ENCODE measurements at regions not wholly inside any gene's neighbourhood (a gene's known extent, or its start where the extent isn't known, plus 50 kb on each side); places are given as distances from the start of the nearest gene placed in this dataset.

GRCh38 chr12:124430491-124430890 is 135.6 kb downstream of the RFLNA start:
- Histone ChIP-seq H3K27ac (ENCODE audit: low read depth in 1 of 2, low read length in 2 of 2) (no peak overlapping the region), H3K36me3 (replicated peaks in 1 of 2; ENCODE audit: control insufficient read depth in 1 of 2, insufficient read depth in 2 of 2, low read length in 2 of 2) (peaks cover 60 to 68% of the 10 kb centered on the region in 2 donors), H3K4me3 (replicated peaks in 1 of 3; ENCODE audit: low read depth in 2 of 3, low read length in 3 of 3) (no peak overlapping the region), H3K9me3 (replicated peaks in 1 of 2; ENCODE audit: control insufficient read depth in 1 of 2, insufficient read depth in 1 of 2, low read length in 2 of 2) (no peaks in the 10 kb centered on the region), H3K4me1 (ENCODE audit: control insufficient read depth in 1 of 2, insufficient read depth in 2 of 2, low read length in 2 of 2) (peaks cover 24 to 28% of the 10 kb centered on the region in 2 donors), H3K4me2 (replicated peaks; ENCODE audit: extremely low read depth, low read length, poor library complexity, severe bottlenecking) (no peak overlapping the region), H3K9ac (ENCODE audit: insufficient read depth, low read length, poor library complexity, severe bottlenecking) (no peak overlapping the region), H3K79me2 (ENCODE audit: insufficient read depth, low read length) (peaks cover 10% of the 10 kb centered on the region), H3K27me3 (ENCODE audit: control insufficient read depth in 2 of 2, insufficient read depth in 2 of 2, low read length in 2 of 2) (no peaks in the 10 kb centered on the region), H2AFZ (ENCODE audit: insufficient read depth, low read depth, low read length, poor library complexity, severe bottlenecking) (no peak overlapping the region), H4K20me1 (ENCODE audit: insufficient read depth, low read length) (peaks cover 99% of the 10 kb centered on the region)
- WGBS (ENCODE audit: insufficient coverage): 98% methylated on average over 22 of the region's 23 CpGs
- peaks cover 52 to 58% of the 10 kb centered on the region in 2 donors for H3K36me3 Mint-ChIP-seq
- peaks cover 0 to 9% (median 0%) of the 10 kb centered on the region in 3 donors for H3K27me3 Mint-ChIP-seq (ENCODE audit: low read depth in 3 of 3)
- TF ChIP-seq, protein P1, sequence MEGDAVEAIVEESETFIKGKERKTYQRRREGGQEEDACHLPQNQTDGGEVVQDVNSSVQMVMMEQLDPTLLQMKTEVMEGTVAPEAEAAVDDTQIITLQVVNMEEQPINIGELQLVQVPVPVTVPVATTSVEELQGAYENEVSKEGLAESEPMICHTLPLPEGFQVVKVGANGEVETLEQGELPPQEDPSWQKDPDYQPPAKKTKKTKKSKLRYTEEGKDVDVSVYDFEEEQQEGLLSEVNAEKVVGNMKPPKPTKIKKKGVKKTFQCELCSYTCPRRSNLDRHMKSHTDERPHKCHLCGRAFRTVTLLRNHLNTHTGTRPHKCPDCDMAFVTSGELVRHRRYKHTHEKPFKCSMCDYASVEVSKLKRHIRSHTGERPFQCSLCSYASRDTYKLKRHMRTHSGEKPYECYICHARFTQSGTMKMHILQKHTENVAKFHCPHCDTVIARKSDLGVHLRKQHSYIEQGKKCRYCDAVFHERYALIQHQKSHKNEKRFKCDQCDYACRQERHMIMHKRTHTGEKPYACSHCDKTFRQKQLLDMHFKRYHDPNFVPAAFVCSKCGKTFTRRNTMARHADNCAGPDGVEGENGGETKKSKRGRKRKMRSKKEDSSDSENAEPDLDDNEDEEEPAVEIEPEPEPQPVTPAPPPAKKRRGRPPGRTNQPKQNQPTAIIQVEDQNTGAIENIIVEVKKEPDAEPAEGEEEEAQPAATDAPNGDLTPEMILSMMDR (IDR thresholded peaks at IDR 0.05): no peak
- H3K4me3 Mint-ChIP-seq: no peak overlapping the region
- intact Hi-C loops (cut with micrococcal nuclease): no loop called here
- peaks cover 30% of the 10 kb centered on the region for H3K4me1 Mint-ChIP-seq
- DNase-seq: no peak
- H3K27ac Mint-ChIP-seq: peak overlapping the region in 1 of 7 donors; percentile 31
- H3K9me3 Mint-ChIP-seq: no peaks in the 10 kb centered on the region

DNA sequence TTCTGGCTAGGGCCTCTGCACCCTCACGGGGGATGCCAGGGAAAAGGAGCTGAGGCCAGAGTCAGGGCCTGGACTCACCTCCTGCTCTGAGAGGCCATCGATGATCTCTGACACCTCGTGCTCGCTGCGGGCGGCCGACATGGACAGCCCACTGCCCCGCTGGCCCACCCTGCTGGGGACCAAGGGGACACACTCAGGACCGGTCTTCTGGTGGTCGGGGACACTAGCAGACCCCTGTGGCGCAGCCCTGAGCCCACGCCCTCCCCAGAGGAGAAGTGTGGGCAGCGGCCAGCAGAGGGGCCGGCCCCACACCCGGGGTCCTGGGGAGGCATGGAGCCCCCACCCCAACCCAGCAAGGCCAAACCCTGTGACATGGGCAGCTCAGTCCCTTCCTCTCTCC is 134.6 kb downstream of the RFLNA start:
- Histone ChIP-seq H4K20me1 (ENCODE audit: insufficient read depth, low read length) (peaks cover 99% of the 10 kb centered on the region), H3K9ac (ENCODE audit: insufficient read depth, low read length, poor library complexity, severe bottlenecking) (no peak overlapping the region), H3K36me3 (replicated peaks in 1 of 2; ENCODE audit: control insufficient read depth in 1 of 2, insufficient read depth in 2 of 2, low read length in 2 of 2) (peaks cover 63 to 69% of the 10 kb centered on the region in 2 donors), H3K9me3 (replicated peaks in 1 of 2; ENCODE audit: control insufficient read depth in 1 of 2, insufficient read depth in 1 of 2, low read length in 2 of 2) (no peaks in the 10 kb centered on the region), H3K27me3 (ENCODE audit: control insufficient read depth in 2 of 2, insufficient read depth in 2 of 2, low read length in 2 of 2) (no peaks in the 10 kb centered on the region), H3K79me2 (ENCODE audit: insufficient read depth, low read length) (peaks cover 10% of the 10 kb centered on the region), H3K27ac (ENCODE audit: low read depth in 1 of 2, low read length in 2 of 2) (no peak overlapping the region), H3K4me2 (replicated peaks; ENCODE audit: extremely low read depth, low read length, poor library complexity, severe bottlenecking) (no peak overlapping the region), H2AFZ (ENCODE audit: insufficient read depth, low read depth, low read length, poor library complexity, severe bottlenecking) (no peak overlapping the region), H3K4me3 (replicated peaks in 1 of 3; ENCODE audit: low read depth in 2 of 3, low read length in 3 of 3) (no peak overlapping the region), H3K4me1 (ENCODE audit: control insufficient read depth in 1 of 2, insufficient read depth in 2 of 2, low read length in 2 of 2) (peaks cover 24 to 28% of the 10 kb centered on the region in 2 donors)
- Mint-ChIP-seq H3K27ac (peak overlapping the region in 1 of 7 donors; percentile 50), H3K4me3 (no peak overlapping the region), H3K4me1 (peaks cover 28% of the 10 kb centered on the region), H3K27me3 (ENCODE audit: low read depth in 3 of 3) (peaks cover 0 to 6% (median 0%) of the 10 kb centered on the region in 3 donors), H3K9me3 (no peaks in the 10 kb centered on the region), H3K36me3 (peaks cover 56 to 65% of the 10 kb centered on the region in 2 donors)
- TF ChIP-seq, protein P1 (IDR thresholded peaks at IDR 0.05): no peak
- intact Hi-C loops (cut with micrococcal nuclease): no loop called here
- DNase-seq: no peak
- 100% methylated on average over 15 of the region's 15 CpGs for WGBS (ENCODE audit: insufficient coverage)
